ENCODE measurements at regions not wholly inside any gene's neighbourhood (a gene's known extent, or its start where the extent isn't known, plus 50 kb on each side); places are given as distances from the start of the nearest gene placed in this dataset.

- no peak for DNase-seq (ENCODE audit: low read depth in 2 of 2)
These were observed 214.2 kb upstream of the ZNF462 start for GRCh38 chr9:106648799-106649198.

GRCh38 chr9:106649664-106650063, 213.3 kb upstream of the ZNF462 start:
- DNase-seq (ENCODE audit: low read depth in 2 of 2), result no peak

- DNase-seq (ENCODE audit: low read depth in 2 of 2), result no peak
These were observed 209.8 kb upstream of the ZNF462 start for GRCh38 chr9:106653213-106653612.

GRCh38 chr9:106655966-106656365, 207.0 kb upstream of the ZNF462 start:
- DNase-seq (ENCODE audit: low read depth in 2 of 2), result no peak

GRCh38 chr9:106657926-106658325, 205.0 kb upstream of the ZNF462 start:
- DNase-seq (ENCODE audit: low read depth in 2 of 2), result no peak

GRCh38 chr9:106668534-106668933, 194.4 kb upstream of the ZNF462 start:
- DNase-seq (ENCODE audit: low read depth in 2 of 2), result no peak

- DNase-seq (ENCODE audit: low read depth in 2 of 2), result no peak
These were observed 193.1 kb upstream of the ZNF462 start for GRCh38 chr9:106669835-106670234.

GRCh38 chr9:106670418-106670817, 192.5 kb upstream of the ZNF462 start:
- no peak for DNase-seq (ENCODE audit: low read depth in 2 of 2)

- no peak for DNase-seq (ENCODE audit: low read depth in 2 of 2)
These were observed 187.2 kb upstream of the ZNF462 start for GRCh38 chr9:106675780-106676179.

GRCh38 chr9:106677374-106677773, 185.6 kb upstream of the ZNF462 start:
- no peak for DNase-seq (ENCODE audit: low read depth in 2 of 2)

- DNase-seq (ENCODE audit: low read depth in 2 of 2), result no peak
These were observed 185.1 kb upstream of the ZNF462 start for GRCh38 chr9:106677830-106678229.

- no peak for DNase-seq (ENCODE audit: low read depth in 2 of 2)
These were observed 184.7 kb upstream of the ZNF462 start for GRCh38 chr9:106678273-106678672.

GRCh38 chr9:106682420-106682819, 180.5 kb upstream of the ZNF462 start:
- no peak for DNase-seq (ENCODE audit: low read depth in 2 of 2)

- DNase-seq (ENCODE audit: low read depth in 2 of 2), result no peak
These were observed 179.5 kb upstream of the ZNF462 start for GRCh38 chr9:106683454-106683853.

GRCh38 chr9:106684940-106685695, 177.8 kb upstream of the ZNF462 start:
- DNase-seq (ENCODE audit: low read depth in 2 of 2), result no peak

- DNase-seq (ENCODE audit: low read depth in 2 of 2), result no peak
These were observed 173.9 kb upstream of the ZNF462 start for GRCh38 chr9:106689089-106689488.

- DNase-seq (ENCODE audit: low read depth in 2 of 2), result no peak
These were observed 171.3 kb upstream of the ZNF462 start for GRCh38 chr9:106691627-106692026.

GRCh38 chr9:106693558-106693957, 169.4 kb upstream of the ZNF462 start:
- no peak for DNase-seq (ENCODE audit: low read depth in 2 of 2)

GRCh38 chr9:106696804-106697203, 166.2 kb upstream of the ZNF462 start:
- no peak for DNase-seq (ENCODE audit: low read depth in 2 of 2)

GRCh38 chr9:106697390-106697749, 165.6 kb upstream of the ZNF462 start:
- no peak for DNase-seq (ENCODE audit: low read depth in 2 of 2)

- no peak for DNase-seq (ENCODE audit: low read depth in 2 of 2)
These were observed 165.0 kb upstream of the ZNF462 start for GRCh38 chr9:106697750-106698502.

GRCh38 chr9:106700676-106701075, 162.3 kb upstream of the ZNF462 start:
- no peak for DNase-seq (ENCODE audit: low read depth in 2 of 2)

GRCh38 chr9:106701611-106702010, 161.4 kb upstream of the ZNF462 start:
- no peak for DNase-seq (ENCODE audit: low read depth in 2 of 2)
